HEK293T (cell line): ENCODE measurements at regions not wholly inside any gene's neighbourhood (a gene's known extent, or its start where the extent isn't known, plus 50 kb on each side); places are given as distances from the start of the nearest gene placed in this dataset.

Source experiments
- CTCF ChIA-PET: fragments of 350-600 bp; formaldehyde crosslinking; extraction: SDS; loops from one replicate; lab custom pipeline; 2021; ENCODE audit warnings: antibody characterized with exemption, inconsistent platforms; lab: Yijun Ruan, JAX
- POLR2A ChIA-PET: fragments of 350-600 bp; formaldehyde crosslinking; extraction: SDS; loops from one replicate; lab custom pipeline; 2020; ENCODE audit warnings: antibody characterized with exemption, inconsistent platforms; lab: Yijun Ruan, JAX
- DNase-seq: peaks from one replicate; pipeline ENCODE4 v3.0.0; 2012; ENCODE audit warnings: mixed read lengths; ENCODE audit errors: extremely low spot score
- ARNT ChIP-seq: fragments of 450-650 bp; IDR thresholded peaks from 2 replicates; pipeline ENCODE4 v1.6.1; 2017; ENCODE audit warnings: mild to moderate bottlenecking
- BHLHE40 ChIP-seq: fragments of 450-650 bp; IDR thresholded peaks from 2 replicates; pipeline ENCODE4 v1.6.1; 2016; ENCODE audit warnings: mild to moderate bottlenecking, moderate library complexity, borderline replicate concordance
- CTBP1 ChIP-seq: fragments of 450-650 bp; IDR thresholded peaks from 2 replicates; pipeline ENCODE4 v1.6.1; 2016; ENCODE audit warnings: borderline replicate concordance
- ELF4 ChIP-seq: fragments of 450-650 bp; IDR thresholded peaks from 2 replicates; pipeline ENCODE4 v1.6.1; 2017; ENCODE audit warnings: antibody characterized with exemption
- FOXA1 ChIP-seq: fragments of 450-650 bp; IDR thresholded peaks from 2 replicates; pipeline ENCODE4 v1.6.1; 2016; ENCODE audit warnings: mild to moderate bottlenecking
- FOXK2 ChIP-seq: fragments of 450-650 bp; IDR thresholded peaks from 2 replicates; pipeline ENCODE4 v1.6.1; 2016; ENCODE audit warnings: mild to moderate bottlenecking
- FOXM1 ChIP-seq: fragments of 450-650 bp; IDR thresholded peaks from 2 replicates; pipeline ENCODE4 v1.6.1; 2017; ENCODE audit warnings: mild to moderate bottlenecking, borderline replicate concordance
- HDGF ChIP-seq: fragments of 450-650 bp; IDR thresholded peaks from 2 replicates; pipeline ENCODE4 v1.6.1; 2017; ENCODE audit warnings: antibody characterized with exemption, borderline replicate concordance
- L3MBTL2 ChIP-seq: fragments of 450-650 bp; conservative IDR thresholded peaks from 2 replicates; pipeline ENCODE4 v1.6.1; 2016; ENCODE audit warnings: mild to moderate bottlenecking
- LEF1 ChIP-seq: fragments of 450-650 bp; IDR thresholded peaks from 2 replicates; pipeline ENCODE4 v1.6.1; 2017; ENCODE audit warnings: mild to moderate bottlenecking, borderline replicate concordance
- NFRKB ChIP-seq: fragments of 450-650 bp; IDR thresholded peaks from 2 replicates; pipeline ENCODE4 v1.6.1; 2016; ENCODE audit warnings: mild to moderate bottlenecking, moderate library complexity
- PKNOX1 ChIP-seq: fragments of 450-650 bp; IDR thresholded peaks from 2 replicates; pipeline ENCODE4 v1.6.1; 2016
- SP1 ChIP-seq: fragments of 450-650 bp; IDR thresholded peaks from 2 replicates; pipeline ENCODE4 v1.6.1; 2017
- SUZ12 ChIP-seq: fragments of 450-650 bp; IDR thresholded peaks from 2 replicates; pipeline ENCODE4 v1.6.1; 2016; ENCODE audit warnings: mild to moderate bottlenecking
- TARDBP ChIP-seq: fragments of 450-650 bp; IDR thresholded peaks from 2 replicates; pipeline ENCODE4 v1.6.1; 2016
- ZNF384 ChIP-seq: fragments of 450-650 bp; IDR thresholded peaks from 2 replicates; pipeline ENCODE4 v1.6.1; 2016

GRCh38 chr4:60013464-60014184 lies 1186.5 kb upstream of the ADGRL3 start:
- ChIA-PET POLR2A (no interaction called here), CTCF (no interaction called here)
- TF ChIP-seq SP1, result no peak
- no peak for TF ChIP-seq FOXK2
- TF ChIP-seq SUZ12, result no peak
- no peak for DNase-seq

- TF ChIP-seq L3MBTL2 (no peak), ELF4 (no peak), ZNF384 (no peak), FOXM1 (no peak), ARNT (no peak), BHLHE40 (no peak)
- DNase-seq, result no peak
- ChIA-PET POLR2A (no interaction called here), CTCF (no interaction called here)
These were observed 1183.2 kb upstream of the ADGRL3 start for GRCh38 chr4:60016971-60017370.

- CTCF ChIA-PET, result no interaction called here
- POLR2A ChIA-PET, result no interaction called here
- no peak for TF ChIP-seq ELF4
- no peak for TF ChIP-seq FOXA1
- no peak for TF ChIP-seq LEF1
- TF ChIP-seq FOXK2, result no peak
- no peak for TF ChIP-seq ARNT
- no peak for TF ChIP-seq SP1
- TF ChIP-seq FOXM1, result no peak
- TF ChIP-seq SUZ12, result no peak
- TF ChIP-seq HDGF, result no peak
- no peak for TF ChIP-seq ZNF384
- TF ChIP-seq CTBP1, result no peak
- TF ChIP-seq PKNOX1, result no peak
- no peak for DNase-seq
These were observed 1180.9 kb upstream of the ADGRL3 start for GRCh38 chr4:60019180-60019579.

GRCh38 chr4:60019946-60020345 lies 1180.2 kb upstream of the ADGRL3 start:
- ChIA-PET POLR2A (no interaction called here), CTCF (no interaction called here)
- DNase-seq, result no peak
- TF ChIP-seq LEF1 (no peak), ZNF384 (no peak), TARDBP (no peak), FOXM1 (no peak), ARNT (no peak), FOXA1 (no peak), NFRKB (no peak), ELF4 (no peak), PKNOX1 (no peak), FOXK2 (no peak), L3MBTL2 (no peak), BHLHE40 (no peak), SP1 (no peak)

- CTCF ChIA-PET, result no interaction called here
- TF ChIP-seq TARDBP (no peak), HDGF (no peak), FOXM1 (no peak)
- no peak for DNase-seq
- POLR2A ChIA-PET, result no interaction called here
These were observed 1179.7 kb upstream of the ADGRL3 start for GRCh38 chr4:60020389-60020788.

GRCh38 chr4:60033826-60034225 lies 1166.3 kb upstream of the ADGRL3 start:
- POLR2A ChIA-PET, result no interaction called here
- no peak for DNase-seq
- no peak for TF ChIP-seq ZNF384
- no peak for TF ChIP-seq NFRKB
- TF ChIP-seq LEF1, result no peak
- CTCF ChIA-PET, result no interaction called here

GRCh38 chr4:60034361-60034760 lies 1165.8 kb upstream of the ADGRL3 start:
- TF ChIP-seq PKNOX1, result no peak
- TF ChIP-seq ARNT, result no peak
- TF ChIP-seq FOXK2, result no peak
- no peak for TF ChIP-seq NFRKB
- no peak for TF ChIP-seq HDGF
- TF ChIP-seq SUZ12, result no peak
- TF ChIP-seq ZNF384, result no peak
- no peak for TF ChIP-seq FOXA1
- TF ChIP-seq L3MBTL2, result no peak
- CTCF ChIA-PET, result no interaction called here
- POLR2A ChIA-PET, result no interaction called here
- no peak for DNase-seq
